ENCODE measurements at regions not wholly inside any gene's neighbourhood (a gene's known extent, or its start where the extent isn't known, plus 50 kb on each side); places are given as distances from the start of the nearest gene placed in this dataset.

- DNase-seq (ENCODE audit: low read depth, low spot score), result no peak
Observed at GRCh38 chr21:16011719-16012118, 281.9 kb downstream of the USP25 start.

- no peak for DNase-seq (ENCODE audit: low read depth, low spot score)
Observed at GRCh38 chr21:16013570-16013969, 283.8 kb downstream of the USP25 start.

- DNase-seq (ENCODE audit: low read depth, low spot score), result no peak
Observed at GRCh38 chr21:16020878-16021277, 291.1 kb downstream of the USP25 start.

GRCh38 chr21:16022116-16022515 lies 292.3 kb downstream of the USP25 start:
- DNase-seq (ENCODE audit: low read depth, low spot score), result no peak

GRCh38 chr21:16022921-16023320 lies 293.1 kb downstream of the USP25 start:
- DNase-seq (ENCODE audit: low read depth, low spot score), result no peak

DNA sequence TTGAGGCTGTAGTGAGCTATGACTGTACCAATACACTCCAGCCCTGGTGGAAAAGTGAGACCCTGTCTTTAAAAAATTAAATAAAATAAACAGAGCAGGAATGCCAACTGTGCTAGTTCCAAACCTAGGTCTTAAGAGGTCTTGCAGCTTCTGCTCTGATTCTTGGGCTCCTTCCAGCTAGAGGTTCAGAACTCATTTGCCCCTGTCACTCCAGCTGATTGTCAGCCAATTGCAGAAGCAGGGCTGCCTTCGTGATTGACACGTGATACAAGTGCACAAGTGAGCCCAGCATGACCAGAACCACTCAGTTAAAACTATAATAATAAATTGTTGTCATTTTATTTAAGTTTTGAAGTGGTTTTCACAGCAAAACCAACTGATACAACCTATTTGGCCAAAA lies 298.4 kb downstream of the USP25 start:
- no peak for DNase-seq (ENCODE audit: low read depth, low spot score)

DNA sequence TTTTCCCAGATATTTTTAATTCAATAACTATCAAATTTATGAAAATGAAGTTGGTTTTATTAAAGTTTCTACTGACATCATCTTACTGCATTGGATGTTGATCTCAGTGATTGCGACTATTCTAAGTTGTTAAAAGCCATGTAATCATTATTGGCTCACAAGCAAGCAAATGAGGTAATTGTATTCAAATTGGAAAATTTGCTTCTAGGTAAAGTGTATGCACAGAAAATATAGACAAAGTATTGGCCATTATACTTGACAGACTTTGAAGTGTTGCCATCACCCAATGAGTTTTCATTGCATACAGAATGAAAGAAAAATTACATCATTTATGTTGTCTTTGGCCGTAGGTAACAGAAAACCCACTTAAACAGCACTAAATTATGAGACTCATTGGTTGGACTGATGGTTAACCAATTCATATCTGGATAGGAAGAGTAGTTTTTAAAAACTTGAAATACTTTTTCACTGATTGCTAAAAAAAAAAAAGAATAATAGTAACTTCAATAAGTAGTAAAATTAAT lies 299.2 kb downstream of the USP25 start:
- DNase-seq (ENCODE audit: low read depth, low spot score), result no peak

GRCh38 chr21:16033193-16033592 lies 303.4 kb downstream of the USP25 start:
- DNase-seq (ENCODE audit: low read depth, low spot score), result no peak

- DNase-seq (ENCODE audit: low read depth, low spot score), result no peak
Observed at GRCh38 chr21:16034446-16035190, 304.8 kb downstream of the USP25 start.

GRCh38 chr21:16037421-16037955 lies 307.7 kb downstream of the USP25 start:
- DNase-seq (ENCODE audit: low read depth, low spot score), result peak; percentile 62

DNA sequence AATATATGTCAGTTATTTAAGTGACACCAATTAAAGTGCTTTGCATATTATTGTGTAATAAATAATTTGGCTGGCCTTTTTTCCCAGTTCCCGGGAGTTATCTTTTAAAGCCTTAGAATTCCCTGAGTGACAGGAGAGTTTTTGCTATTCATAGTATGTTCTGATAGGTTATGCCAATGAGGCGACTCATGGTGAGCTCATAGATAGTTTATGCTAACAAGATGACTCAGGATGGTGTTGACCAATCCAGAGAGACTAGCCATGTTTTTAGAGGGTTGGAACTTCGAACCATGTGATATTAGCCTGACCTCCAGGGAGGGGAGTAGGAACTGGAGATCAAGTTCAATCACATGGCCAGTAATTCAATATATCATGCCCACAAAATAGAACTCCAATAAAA lies 310.8 kb downstream of the USP25 start:
- peak; percentile 53 for DNase-seq (ENCODE audit: low read depth, low spot score)

DNA sequence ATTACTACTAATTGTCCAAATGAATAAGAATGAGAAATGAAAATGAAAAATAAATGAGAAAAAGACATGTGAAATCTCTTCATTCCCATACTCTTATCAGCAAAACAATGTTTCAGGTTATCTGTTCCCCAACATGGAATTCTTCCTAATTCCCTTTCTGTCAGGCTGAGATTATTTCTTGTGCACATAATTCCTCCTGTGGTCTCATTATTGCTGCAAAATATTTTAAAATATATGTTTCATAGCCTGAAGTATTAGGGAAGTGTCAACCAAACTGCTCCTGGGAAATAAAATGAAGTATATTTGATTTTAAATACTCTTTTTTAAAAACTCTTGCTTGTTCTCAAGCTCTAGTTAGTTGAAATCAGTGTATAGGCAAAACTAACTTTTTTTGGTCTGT lies 314.9 kb downstream of the USP25 start:
- no peak for DNase-seq (ENCODE audit: low read depth, low spot score)

- DNase-seq (ENCODE audit: low read depth, low spot score), result no peak
Observed at GRCh38 chr21:16046656-16047330, 317.0 kb downstream of the USP25 start.

GRCh38 chr21:16047904-16048303 lies 318.1 kb downstream of the USP25 start:
- no peak for DNase-seq (ENCODE audit: low read depth, low spot score)

GRCh38 chr21:16055014-16055413 lies 325.2 kb downstream of the USP25 start:
- no peak for DNase-seq (ENCODE audit: low read depth, low spot score)

DNA sequence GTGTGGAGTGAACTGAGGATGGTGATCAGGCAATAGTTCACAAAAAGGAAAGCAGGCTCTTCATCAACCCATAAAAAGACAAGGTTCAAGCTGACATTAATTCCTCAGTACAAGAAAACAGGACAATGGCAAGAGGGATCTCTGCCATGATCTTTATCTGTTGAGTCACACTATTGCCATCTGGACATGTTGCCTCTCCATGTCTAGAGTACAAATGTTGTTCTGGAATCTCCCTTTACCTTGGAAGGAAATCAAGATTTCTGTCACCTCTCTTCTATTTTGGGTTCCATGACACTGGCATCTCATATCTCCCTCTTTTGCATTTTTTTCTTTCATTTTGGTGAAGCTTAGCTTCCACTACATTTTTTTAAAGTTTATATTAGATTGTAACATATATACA lies 329.1 kb downstream of the USP25 start:
- DNase-seq (ENCODE audit: low read depth, low spot score), result no peak

- no peak for DNase-seq (ENCODE audit: low read depth, low spot score)
Observed at GRCh38 chr21:16059981-16060380, 330.2 kb downstream of the USP25 start.

DNA sequence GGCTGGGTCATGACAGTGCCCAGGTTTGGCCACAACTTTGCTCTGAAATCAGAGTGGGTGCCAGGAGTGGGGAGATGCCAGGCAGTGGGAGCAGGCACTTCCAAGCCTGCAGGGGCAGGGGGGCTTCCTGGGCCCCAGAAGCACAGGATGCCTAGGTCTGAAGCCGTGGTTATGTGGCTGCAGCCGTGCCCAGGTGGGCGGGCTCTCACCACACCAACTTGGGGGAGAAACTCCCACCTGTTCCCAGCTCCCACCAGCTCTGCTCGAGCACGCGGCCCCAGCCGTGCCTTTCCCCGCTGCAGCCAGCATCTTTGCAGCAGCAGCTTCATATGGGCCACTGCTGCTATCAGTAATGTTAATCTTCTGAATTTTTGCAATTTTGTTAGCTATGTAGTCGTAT lies 331.4 kb downstream of the USP25 start:
- DNase-seq (ENCODE audit: low read depth, low spot score), result no peak

- no peak for DNase-seq (ENCODE audit: low read depth, low spot score)
Observed at GRCh38 chr21:16069178-16070112, 339.7 kb downstream of the USP25 start.

- DNase-seq (ENCODE audit: low read depth, low spot score), result peak; percentile 67
Observed at GRCh38 chr21:16070207-16070651, 340.4 kb downstream of the USP25 start.

GRCh38 chr21:16071092-16071491 lies 341.3 kb downstream of the USP25 start:
- peak; percentile 85 for DNase-seq (ENCODE audit: low read depth, low spot score)

- DNase-seq (ENCODE audit: low read depth, low spot score), result no peak
Observed at GRCh38 chr21:16071761-16072160, 342.0 kb downstream of the USP25 start.
